OCI-LY1 (cell line): ENCODE measurements at regions not wholly inside any gene's neighbourhood (a gene's known extent, or its start where the extent isn't known, plus 50 kb on each side); places are given as distances from the start of the nearest gene placed in this dataset.

Experiments used
- H2AFZ ChIP-seq: fragments of 200-600 bp; sonication (generic), shearing (Covaris generic); 2 replicates; pipeline ENCODE4 v1.6.0; 2014; ENCODE audit warnings: antibody characterized with exemption, mild to moderate bottlenecking, low read length
- H3F3A ChIP-seq: fragments of 200-600 bp; sonication (generic), shearing (Covaris generic); 2 replicates; pipeline ENCODE4 v1.6.0; 2014; ENCODE audit warnings: mild to moderate bottlenecking, antibody characterized with exemption, low read length, moderate library complexity; ENCODE audit not compliant: insufficient read depth
- H3K27ac ChIP-seq: fragments of 200-600 bp; sonication (generic); 2 replicates; pipeline ENCODE4 v1.5.1; 2014; ENCODE audit warnings: low read length, mixed run types, mild to moderate bottlenecking, low read depth; ENCODE audit not compliant: poor library complexity, severe bottlenecking
- H3K27me3 ChIP-seq: fragments of 200-600 bp; sonication (generic); 2 replicates; pipeline ENCODE4 v1.6.0; 2014; ENCODE audit warnings: antibody characterized with exemption, mild to moderate bottlenecking, low read length, moderate library complexity; ENCODE audit not compliant: insufficient read depth
- H3K36me3 ChIP-seq: fragments of 200-600 bp; sonication (generic); 2 replicates; pipeline ENCODE4 v1.6.1; 2014; ENCODE audit warnings: mild to moderate bottlenecking, antibody characterized with exemption, low read length, moderate library complexity, mixed read lengths; ENCODE audit not compliant: insufficient read depth
- H3K4me1 ChIP-seq: fragments of 200-600 bp; sonication (generic); 2 replicates; pipeline ENCODE4 v1.5.1; 2014; ENCODE audit warnings: mild to moderate bottlenecking, low read length, moderate library complexity; ENCODE audit not compliant: insufficient read depth, severe bottlenecking
- H3K4me2 ChIP-seq: fragments of 200-600 bp; sonication (generic), shearing (Covaris generic); 2 replicates; pipeline ENCODE4 v1.6.1; 2014; ENCODE audit warnings: low read length
- H3K4me3 ChIP-seq: fragments of 200-600 bp; sonication (generic); 2 replicates; pipeline ENCODE4 v1.5.1; 2014; ENCODE audit warnings: low read length, low read depth, mild to moderate bottlenecking, mixed read lengths; ENCODE audit not compliant: poor library complexity, severe bottlenecking
- H3K79me2 ChIP-seq: fragments of 200-600 bp; shearing (Covaris generic); 2 replicates; pipeline ENCODE4 v1.6.1; 2016; ENCODE audit warnings: mixed run types, low read length, mixed read lengths; ENCODE audit not compliant: insufficient read depth
- H3K9ac ChIP-seq: fragments of 200-600 bp; sonication (generic), shearing (Covaris generic); 2 replicates; pipeline ENCODE4 v1.6.1; 2014; ENCODE audit warnings: mild to moderate bottlenecking, low read length, mixed read lengths
- H3K9me2 ChIP-seq: fragments of 200-600 bp; sonication (generic), shearing (Covaris generic); 2 replicates; pipeline ENCODE4 v1.6.1; 2014; ENCODE audit warnings: low read depth, mild to moderate bottlenecking, low read length, mixed read lengths
- H3K9me3 ChIP-seq: fragments of 200-600 bp; shearing (Covaris generic); 2 replicates; pipeline ENCODE4 v1.6.1; 2014; ENCODE audit warnings: low read length, mixed read lengths
- H4K20me1 ChIP-seq: fragments of 200-600 bp; sonication (generic), shearing (Covaris generic); 2 replicates; pipeline ENCODE4 v1.6.0; 2016; ENCODE audit warnings: mild to moderate bottlenecking, low read length; ENCODE audit not compliant: insufficient read depth
- CTCF ChIP-seq: fragments of 200-600 bp; sonication (generic), shearing (Covaris generic); IDR thresholded peaks from 2 replicates; pipeline ENCODE4 v1.5.1; 2017; ENCODE audit warnings: mild to moderate bottlenecking, antibody characterized with exemption, low read length, moderate library complexity, mixed read lengths
- EZH2 ChIP-seq: fragments of 200-600 bp; sonication (generic), shearing (Covaris generic); IDR thresholded peaks from 2 replicates; pipeline ENCODE4 v1.8.0; 2017; ENCODE audit warnings: borderline replicate concordance, mixed run types, mild to moderate bottlenecking, antibody characterized with exemption, low read length, moderate library complexity, mixed read lengths

GRCh38 chr18:71471963-71472725, 1072.0 kb downstream of the CBLN2 start:
- Histone ChIP-seq H3K27me3 (no peaks in the 10 kb centered on the region), H3K4me2 (no peak overlapping the region), H3K9me3 (no peaks in the 10 kb centered on the region), H3F3A (no peaks in the 10 kb centered on the region), H3K27ac (no peak overlapping the region), H3K4me1 (no peaks in the 10 kb centered on the region), H4K20me1 (no peaks in the 10 kb centered on the region), H3K9ac (no peak overlapping the region), H2AFZ (no peak overlapping the region), H3K9me2 (no peaks in the 10 kb centered on the region), H3K4me3 (no peak overlapping the region), H3K79me2 (no peaks in the 10 kb centered on the region), H3K36me3 (no peaks in the 10 kb centered on the region)
- TF ChIP-seq CTCF (no peak), EZH2 (no peak)

GRCh38 chr18:71456206-71456605, 1087.9 kb downstream of the CBLN2 start:
- no peaks in the 10 kb centered on the region for H4K20me1 ChIP-seq
- H2AFZ ChIP-seq, result no peak overlapping the region
- no peaks in the 10 kb centered on the region for H3F3A ChIP-seq
- H3K27me3 ChIP-seq, result no peaks in the 10 kb centered on the region
- no peaks in the 10 kb centered on the region for H3K9me3 ChIP-seq
- no peak for TF ChIP-seq EZH2
- TF ChIP-seq CTCF, result no peak
- no peak overlapping the region for H3K4me2 ChIP-seq
- no peak overlapping the region for H3K27ac ChIP-seq
- no peaks in the 10 kb centered on the region for H3K9me2 ChIP-seq
- no peaks in the 10 kb centered on the region for H3K36me3 ChIP-seq
- no peak overlapping the region for H3K9ac ChIP-seq
- no peaks in the 10 kb centered on the region for H3K79me2 ChIP-seq
- H3K4me3 ChIP-seq, result no peak overlapping the region
- H3K4me1 ChIP-seq, result no peaks in the 10 kb centered on the region

- H3K4me3 ChIP-seq, result no peak overlapping the region
- TF ChIP-seq EZH2, result no peak
- no peak for TF ChIP-seq CTCF
- no peaks in the 10 kb centered on the region for H3F3A ChIP-seq
- H3K27ac ChIP-seq, result no peak overlapping the region
- no peaks in the 10 kb centered on the region for H4K20me1 ChIP-seq
- H3K9ac ChIP-seq, result no peak overlapping the region
- H3K79me2 ChIP-seq, result no peaks in the 10 kb centered on the region
- no peaks in the 10 kb centered on the region for H3K9me3 ChIP-seq
- H3K9me2 ChIP-seq, result no peaks in the 10 kb centered on the region
- H2AFZ ChIP-seq, result no peak overlapping the region
- no peak overlapping the region for H3K4me2 ChIP-seq
- H3K4me1 ChIP-seq, result no peaks in the 10 kb centered on the region
- no peaks in the 10 kb centered on the region for H3K36me3 ChIP-seq
- H3K27me3 ChIP-seq, result no peaks in the 10 kb centered on the region
Observed at GRCh38 chr18:71450257-71450656, 1093.9 kb downstream of the CBLN2 start.
